Transverse colon (tissue), 4 donors: ENCODE measurements at regions not wholly inside any gene's neighbourhood (a gene's known extent, or its start where the extent isn't known, plus 50 kb on each side); places are given as distances from the start of the nearest gene placed in this dataset.

Experiments
- DNase-seq: peaks from one replicate; pipeline ENCODE4 v3.0.0-alpha.2; 2019
- H3K27ac ChIP-seq, 4 donors: fragments of 200-600 bp; sonication (generic); 2 replicates each; pipeline ENCODE4 v1.5.1; 2016 to 2018; ENCODE audit warnings: inconsistent platforms in 4 of 4
- H3K27me3 ChIP-seq: fragments of 200-600 bp; sonication (generic); 2 replicates; pipeline ENCODE4 v1.5.1; 2017; ENCODE audit warnings: inconsistent platforms
- H3K36me3 ChIP-seq, 4 donors: fragments of 200-600 bp; sonication (generic); 2 replicates each; pipeline ENCODE4 v1.5.1; 2017 to 2019; ENCODE audit warnings: inconsistent platforms in 4 of 4
- H3K4me1 ChIP-seq, 4 donors: fragments of 200-600 bp; sonication (generic); 2 replicates each; pipeline ENCODE4 v1.5.1; 2017 to 2020; ENCODE audit warnings: inconsistent platforms in 4 of 4
- H3K4me3 ChIP-seq, 4 donors: fragments of 200-600 bp; sonication (generic); 1 replicate in 1 of 4; 2 replicates in 3 of 4; pipeline versions ENCODE4 v1.5.1 to v1.6.1; 2017 to 2019; ENCODE audit warnings: inconsistent platforms in 4 of 4
- H3K9me3 ChIP-seq, 2 donors: fragments of 200-600 bp; sonication (generic); 2 replicates each; pipeline ENCODE4 v1.5.1; 2017 to 2019; ENCODE audit warnings: inconsistent platforms in 2 of 2
- EP300 ChIP-seq: sonication (generic); formaldehyde crosslinking; IDR thresholded peaks from one replicate; pipeline ENCODE4 v1.6.1; 2017; ENCODE audit warnings: antibody characterized with exemption, low read depth
- POLR2A ChIP-seq: fragments of 450-650 bp; IDR thresholded peaks from one replicate; pipeline ENCODE4 v1.6.1; 2016; ENCODE audit warnings: antibody characterized with exemption, mild to moderate bottlenecking, moderate library complexity
- POLR2AphosphoS5 ChIP-seq, 3 donors: sonication (generic); formaldehyde crosslinking; IDR thresholded peaks; one replicate each; pipeline ENCODE4 v1.6.1; 2016; ENCODE audit warnings: antibody characterized with exemption in 3 of 3
- WGBS, 2 donors: methylation state at CpG; one replicate each; pipeline ENCODE4 v1.1.5; 2018; ENCODE audit warnings: low coverage in 1 of 2; 5-methylcytosine and 5-hydroxymethylcytosine counted together
- in situ Hi-C, 4 donors: fragments of 200-750 bp; cut with MboI; loops; one replicate each; pipeline versions ENCODE4 v1.15.0 to v1.15.1; 2017; ENCODE audit warnings: low sequenced_read_pairs in 3 of 4, low pct_ligation_motif_present in 1 of 4, low pct_unique_long_range_greater_than_20kb in 1 of 4
- intact Hi-C: fragments of 100-400 bp; cut with DNase I; formaldehyde crosslinking; loops from one replicate; pipeline ENCODE4 v1.15.1; 2023; ENCODE audit warnings: low total_unique reads
- TF ChIP-seq, protein P1 (sequence below), 5 experiments: fragments of 200-600 bp in 3 of 5; fragments of 450-650 bp in 2 of 5; sonication (generic) in 3 of 5; IDR thresholded peaks; 1 replicate in 2 of 5; 2 replicates in 3 of 5; pipeline ENCODE4 v1.5.1; 2016 to 2017; ENCODE audit warnings: antibody characterized with exemption in 5 of 5, inconsistent platforms in 3 of 5, mild to moderate bottlenecking in 2 of 5, moderate library complexity in 1 of 5

- intact Hi-C loops (no loop called here), in situ Hi-C loops (no loop called here)
- TF ChIP-seq EP300: no peak
- TF ChIP-seq, protein P1, sequence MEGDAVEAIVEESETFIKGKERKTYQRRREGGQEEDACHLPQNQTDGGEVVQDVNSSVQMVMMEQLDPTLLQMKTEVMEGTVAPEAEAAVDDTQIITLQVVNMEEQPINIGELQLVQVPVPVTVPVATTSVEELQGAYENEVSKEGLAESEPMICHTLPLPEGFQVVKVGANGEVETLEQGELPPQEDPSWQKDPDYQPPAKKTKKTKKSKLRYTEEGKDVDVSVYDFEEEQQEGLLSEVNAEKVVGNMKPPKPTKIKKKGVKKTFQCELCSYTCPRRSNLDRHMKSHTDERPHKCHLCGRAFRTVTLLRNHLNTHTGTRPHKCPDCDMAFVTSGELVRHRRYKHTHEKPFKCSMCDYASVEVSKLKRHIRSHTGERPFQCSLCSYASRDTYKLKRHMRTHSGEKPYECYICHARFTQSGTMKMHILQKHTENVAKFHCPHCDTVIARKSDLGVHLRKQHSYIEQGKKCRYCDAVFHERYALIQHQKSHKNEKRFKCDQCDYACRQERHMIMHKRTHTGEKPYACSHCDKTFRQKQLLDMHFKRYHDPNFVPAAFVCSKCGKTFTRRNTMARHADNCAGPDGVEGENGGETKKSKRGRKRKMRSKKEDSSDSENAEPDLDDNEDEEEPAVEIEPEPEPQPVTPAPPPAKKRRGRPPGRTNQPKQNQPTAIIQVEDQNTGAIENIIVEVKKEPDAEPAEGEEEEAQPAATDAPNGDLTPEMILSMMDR (IDR thresholded peaks at IDR 0.05): no peak
- no peak for TF ChIP-seq POLR2A
- TF ChIP-seq POLR2AphosphoS5 (IDR thresholded peaks at IDR 0.05): no peak
- H3K27me3 ChIP-seq: no peaks in the 10 kb centered on the region
- H3K9me3 ChIP-seq: no peaks in the 10 kb centered on the region
- WGBS, 2 donors: 71 to 81% methylated on average over 1 of the region's 1 CpG
- no peak overlapping the region for H3K27ac ChIP-seq
- no peaks in the 10 kb centered on the region for H3K4me1 ChIP-seq
- no peak overlapping the region for H3K4me3 ChIP-seq
- H3K36me3 ChIP-seq: no peaks in the 10 kb centered on the region
- no peak for DNase-seq
Measured at GRCh38 chr5:25393256-25393655, 748.5 kb upstream of the CDH10 start.

- no peaks in the 10 kb centered on the region for H3K36me3 ChIP-seq
- no peak for DNase-seq
- no peak overlapping the region for H3K4me3 ChIP-seq
- no peaks in the 10 kb centered on the region for H3K4me1 ChIP-seq
- intact Hi-C loops (no loop called here), in situ Hi-C loops (no loop called here)
- no peaks in the 10 kb centered on the region for H3K9me3 ChIP-seq
- no peaks in the 10 kb centered on the region for H3K27me3 ChIP-seq
- no peak for TF ChIP-seq POLR2AphosphoS5 (IDR thresholded peaks at IDR 0.05)
- TF ChIP-seq, protein P1 (IDR thresholded peaks at IDR 0.05): no peak
- no peak for TF ChIP-seq POLR2A
- TF ChIP-seq EP300: no peak
- no peak overlapping the region for H3K27ac ChIP-seq
- 42 to 83% methylated on average over 1 of the region's 1 CpG for WGBS, 2 donors
Measured at GRCh38 chr5:25387953-25388352, 743.2 kb upstream of the CDH10 start.

- Histone ChIP-seq H3K27me3 (no peaks in the 10 kb centered on the region), H3K36me3 (no peaks in the 10 kb centered on the region), H3K9me3 (peaks cover 4 to 12% of the 10 kb centered on the region in 2 donors), H3K27ac (no peak overlapping the region), H3K4me1 (no peaks in the 10 kb centered on the region), H3K4me3 (no peak overlapping the region)
- in situ Hi-C loops (no loop called here), intact Hi-C loops (no loop called here)
- WGBS, 2 donors: 80% methylated on average over 5 of the region's 5 CpGs; no CpG with 5 or more reads in 1 of the 2 donors
- DNase-seq: no peak
- TF ChIP-seq, protein P1 (IDR thresholded peaks at IDR 0.05): no peak
- TF ChIP-seq EP300: no peak
- TF ChIP-seq POLR2AphosphoS5 (IDR thresholded peaks at IDR 0.05): no peak
- TF ChIP-seq POLR2A: no peak
Measured at GRCh38 chr5:25362799-25363198, 718.0 kb upstream of the CDH10 start.

DNA sequence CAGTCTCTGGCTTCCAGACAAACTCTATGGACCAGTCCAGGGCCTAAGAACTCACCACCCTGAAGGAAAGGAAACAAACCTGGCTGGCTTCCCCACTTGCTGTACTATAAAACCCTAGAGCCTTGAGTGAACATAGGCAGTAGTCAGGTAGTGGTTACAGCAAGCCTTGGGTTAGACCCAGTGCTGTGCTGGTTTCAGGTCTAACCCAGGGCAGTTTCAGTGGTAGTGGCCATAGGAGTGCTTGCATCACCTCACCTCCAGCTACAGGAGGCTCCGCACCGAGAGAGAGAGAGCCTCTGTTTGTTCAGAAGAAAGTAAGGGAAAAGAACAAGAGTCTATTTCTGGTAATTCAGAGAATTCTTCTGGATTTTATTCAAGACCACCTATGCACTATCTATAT lies 714.1 kb upstream of the CDH10 start:
- Histone ChIP-seq H3K4me1 (no peaks in the 10 kb centered on the region), H3K36me3 (no peaks in the 10 kb centered on the region), H3K27ac (no peak overlapping the region), H3K9me3 (peaks cover 0 to 7% of the 10 kb centered on the region in 2 donors), H3K27me3 (no peaks in the 10 kb centered on the region), H3K4me3 (no peak overlapping the region)
- in situ Hi-C loops (no loop called here), intact Hi-C loops (no loop called here)
- TF ChIP-seq POLR2AphosphoS5 (IDR thresholded peaks at IDR 0.05): no peak
- no peak for TF ChIP-seq POLR2A
- no peak for TF ChIP-seq EP300
- TF ChIP-seq, protein P1 (IDR thresholded peaks at IDR 0.05): no peak
- 88 to 92% methylated on average over 2 of the region's 2 CpGs for WGBS, 2 donors
- no peak for DNase-seq
